ENCODE measurements at regions not wholly inside any gene's neighbourhood (a gene's known extent, or its start where the extent isn't known, plus 50 kb on each side); places are given as distances from the start of the nearest gene placed in this dataset.

DNA sequence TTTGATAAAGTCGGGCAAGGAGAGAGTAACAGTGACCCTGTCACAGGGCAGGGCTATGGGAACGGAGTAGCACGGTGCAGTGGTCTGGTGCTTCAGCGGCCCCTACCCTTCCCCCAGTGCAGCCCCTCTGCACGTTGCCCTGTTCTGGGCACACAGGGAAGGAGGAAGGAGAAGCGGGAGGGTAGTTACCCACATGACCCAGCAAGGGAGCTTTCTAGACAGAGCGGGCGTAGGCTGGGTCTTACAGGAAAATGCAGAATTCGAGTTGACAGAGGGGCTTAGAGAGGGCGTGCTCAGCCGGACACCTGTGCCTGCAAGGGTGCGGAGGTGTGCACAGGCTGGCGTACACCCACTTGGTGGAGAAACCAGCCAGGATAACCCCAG, 341.2 kb downstream of the NPHP4 start:
- no peaks in the 10 kb centered on the region for H3K36me3 Mint-ChIP-seq (ENCODE audit: low read depth)
- H3K4me1 Mint-ChIP-seq, result peaks cover 4% of the 10 kb centered on the region
- H3K27me3 Mint-ChIP-seq, result peaks cover 27% of the 10 kb centered on the region
- no peaks in the 10 kb centered on the region for H3K9me3 Mint-ChIP-seq
- no peak overlapping the region for H3K27ac Mint-ChIP-seq
- H3K4me3 Mint-ChIP-seq, result no peak overlapping the region
- ATAC-seq (replicated peaks), result no peak

DNA sequence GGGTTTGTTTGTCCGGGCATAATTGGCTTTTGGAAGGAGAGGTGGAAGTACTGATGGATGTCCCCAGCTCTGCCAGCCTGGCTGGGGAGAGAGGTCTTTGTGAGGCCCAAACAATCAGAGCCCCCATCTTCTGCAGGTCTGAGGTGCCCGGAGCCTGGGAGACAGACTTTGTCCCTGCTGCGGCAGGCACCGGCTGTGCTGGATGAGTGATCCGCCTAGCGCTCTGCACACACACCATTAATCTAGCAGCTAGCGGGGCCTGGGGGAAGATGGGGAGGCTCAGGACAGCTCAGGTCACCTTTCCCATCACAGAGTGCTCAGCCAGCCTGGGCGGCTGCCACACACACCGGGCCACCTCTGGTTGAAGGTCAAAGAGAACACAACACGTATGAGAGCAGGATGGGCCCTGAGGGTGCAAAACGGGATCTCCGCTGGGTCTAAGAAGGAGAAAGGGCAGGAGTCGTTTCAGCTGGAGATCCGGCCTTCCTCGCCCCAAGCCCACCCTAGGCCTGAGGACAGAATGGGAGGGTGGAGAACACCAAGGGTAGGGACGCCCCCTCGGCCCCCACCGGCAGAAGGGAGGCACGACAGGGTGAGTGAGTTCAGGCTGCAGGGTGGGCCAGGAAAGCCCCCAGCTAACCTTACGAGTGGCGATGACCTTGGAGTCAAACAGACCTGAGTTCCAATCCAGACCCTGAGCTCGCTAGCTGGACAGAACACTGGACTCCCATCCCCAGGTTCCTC, 341.8 kb downstream of the NPHP4 start:
- H3K4me3 Mint-ChIP-seq, result no peak overlapping the region
- H3K27me3 Mint-ChIP-seq, result peaks cover 27% of the 10 kb centered on the region
- no peak overlapping the region for H3K27ac Mint-ChIP-seq
- peaks cover 4% of the 10 kb centered on the region for H3K4me1 Mint-ChIP-seq
- H3K9me3 Mint-ChIP-seq, result peaks cover 3% of the 10 kb centered on the region
- no peak for ATAC-seq (replicated peaks)
- no peaks in the 10 kb centered on the region for H3K36me3 Mint-ChIP-seq (ENCODE audit: low read depth)

DNA sequence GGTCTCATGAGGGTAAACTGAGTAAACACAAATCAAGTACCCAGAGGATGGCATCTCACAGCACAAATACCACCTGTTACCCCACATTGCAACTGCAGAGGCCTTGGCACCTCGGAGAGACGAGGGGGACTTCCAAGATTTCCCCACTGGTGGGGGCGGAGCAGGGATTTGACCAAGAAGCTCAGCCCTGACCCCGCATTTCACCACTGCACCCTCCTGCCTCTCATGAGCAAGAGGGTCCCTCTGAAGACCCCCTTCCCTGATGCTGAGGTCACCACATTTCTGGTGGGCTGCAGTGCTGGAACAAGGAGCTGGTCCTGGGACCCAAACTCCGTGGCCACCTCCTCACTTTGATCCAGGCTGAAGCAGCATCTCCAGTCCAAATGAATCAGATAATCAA, 342.4 kb downstream of the NPHP4 start:
- peaks cover 4% of the 10 kb centered on the region for H3K9me3 Mint-ChIP-seq
- H3K36me3 Mint-ChIP-seq (ENCODE audit: low read depth), result no peaks in the 10 kb centered on the region
- no peak overlapping the region for H3K27ac Mint-ChIP-seq
- H3K4me1 Mint-ChIP-seq, result peaks cover 4% of the 10 kb centered on the region
- peaks cover 27% of the 10 kb centered on the region for H3K27me3 Mint-ChIP-seq
- ATAC-seq (replicated peaks), result no peak
- no peak overlapping the region for H3K4me3 Mint-ChIP-seq

DNA sequence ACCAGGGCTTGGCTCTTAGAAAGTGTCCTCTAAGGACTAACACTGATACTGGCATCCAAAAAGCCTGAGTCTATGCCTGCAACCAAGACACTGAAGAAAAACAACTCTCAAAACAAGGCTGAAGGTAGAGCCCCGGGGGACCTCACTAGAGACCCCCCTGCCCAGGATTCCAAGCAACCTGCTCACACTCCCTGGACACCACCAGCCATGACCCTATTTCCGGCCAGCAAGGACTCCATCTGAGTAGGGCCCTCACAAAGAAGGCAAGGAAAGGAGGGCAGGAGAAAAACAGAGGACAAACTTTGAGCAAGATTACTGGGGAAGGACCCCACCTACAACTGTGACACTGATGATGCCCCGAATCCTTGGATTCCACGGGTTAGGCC, 343.1 kb downstream of the NPHP4 start:
- Mint-ChIP-seq H3K4me3 (no peak overlapping the region), H3K9me3 (peaks cover 4% of the 10 kb centered on the region), H3K27me3 (peaks cover 27% of the 10 kb centered on the region), H3K27ac (no peak overlapping the region), H3K4me1 (peaks cover 4% of the 10 kb centered on the region), H3K36me3 (ENCODE audit: low read depth) (no peaks in the 10 kb centered on the region)
- no peak for ATAC-seq (replicated peaks)

DNA sequence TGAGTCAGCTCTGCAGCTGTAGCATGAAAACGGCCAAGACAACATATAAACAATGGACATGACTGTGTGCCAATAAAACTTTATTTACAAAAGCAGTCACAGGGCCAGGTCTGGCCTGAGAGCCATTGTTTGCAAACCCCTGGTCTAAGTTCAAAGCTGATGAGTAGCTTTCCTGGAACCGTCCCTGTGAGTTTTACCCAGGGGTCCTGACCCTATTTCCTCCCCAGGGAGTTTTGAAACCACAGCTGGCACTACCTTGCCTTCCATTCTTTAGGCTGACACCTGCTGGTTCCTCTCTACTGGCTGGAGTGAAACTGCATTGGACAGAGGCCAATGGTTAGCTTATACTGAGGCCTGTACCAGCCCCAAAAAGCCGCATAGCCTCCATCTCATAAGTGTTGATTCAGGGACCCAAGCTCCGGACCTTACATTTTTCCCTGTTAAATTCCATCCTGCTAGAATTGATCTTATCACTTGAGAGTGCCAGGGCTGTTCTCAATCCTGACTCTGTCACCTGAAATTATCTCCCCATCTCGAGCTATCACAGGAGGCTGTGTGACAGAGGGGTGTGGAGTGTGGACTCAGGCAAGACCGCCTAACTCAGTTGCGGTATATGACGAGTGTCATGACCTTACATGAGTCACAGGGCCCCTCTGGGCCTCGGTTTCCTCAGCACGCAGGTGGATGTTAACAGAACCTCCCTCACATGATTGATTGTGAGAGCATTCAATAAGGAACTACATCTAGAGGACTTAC, 343.6 kb downstream of the NPHP4 start:
- Mint-ChIP-seq H3K27me3 (peaks cover 27% of the 10 kb centered on the region), H3K36me3 (ENCODE audit: low read depth) (no peaks in the 10 kb centered on the region), H3K27ac (no peak overlapping the region), H3K9me3 (peaks cover 4% of the 10 kb centered on the region), H3K4me3 (no peak overlapping the region), H3K4me1 (peaks cover 4% of the 10 kb centered on the region)
- ATAC-seq (replicated peaks), result no peak

DNA sequence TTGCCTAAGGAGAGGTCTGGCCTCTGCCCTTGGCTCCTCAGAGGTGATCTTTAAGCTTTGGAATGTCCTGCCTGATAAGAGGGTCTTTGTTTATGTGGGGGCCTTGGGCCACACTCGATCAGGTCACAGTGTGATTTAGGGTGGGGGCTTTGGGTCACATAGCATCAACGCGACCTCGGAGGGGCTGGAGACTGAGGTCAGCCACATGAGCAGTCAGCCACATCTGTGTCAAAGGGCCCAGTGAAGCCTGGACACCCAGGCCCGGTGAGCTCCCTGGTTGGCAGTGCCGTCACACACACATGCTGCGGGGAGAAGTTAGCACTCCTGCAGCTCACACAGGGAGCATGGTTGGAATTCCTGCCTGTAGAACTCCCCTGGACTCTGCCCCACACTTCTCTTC, 345.0 kb downstream of the NPHP4 start:
- no peak for ATAC-seq (replicated peaks)
- no peak overlapping the region for H3K27ac Mint-ChIP-seq
- H3K36me3 Mint-ChIP-seq (ENCODE audit: low read depth), result no peaks in the 10 kb centered on the region
- no peak overlapping the region for H3K4me3 Mint-ChIP-seq
- peaks cover 4% of the 10 kb centered on the region for H3K9me3 Mint-ChIP-seq
- no peaks in the 10 kb centered on the region for H3K4me1 Mint-ChIP-seq
- H3K27me3 Mint-ChIP-seq, result peaks cover 22% of the 10 kb centered on the region

DNA sequence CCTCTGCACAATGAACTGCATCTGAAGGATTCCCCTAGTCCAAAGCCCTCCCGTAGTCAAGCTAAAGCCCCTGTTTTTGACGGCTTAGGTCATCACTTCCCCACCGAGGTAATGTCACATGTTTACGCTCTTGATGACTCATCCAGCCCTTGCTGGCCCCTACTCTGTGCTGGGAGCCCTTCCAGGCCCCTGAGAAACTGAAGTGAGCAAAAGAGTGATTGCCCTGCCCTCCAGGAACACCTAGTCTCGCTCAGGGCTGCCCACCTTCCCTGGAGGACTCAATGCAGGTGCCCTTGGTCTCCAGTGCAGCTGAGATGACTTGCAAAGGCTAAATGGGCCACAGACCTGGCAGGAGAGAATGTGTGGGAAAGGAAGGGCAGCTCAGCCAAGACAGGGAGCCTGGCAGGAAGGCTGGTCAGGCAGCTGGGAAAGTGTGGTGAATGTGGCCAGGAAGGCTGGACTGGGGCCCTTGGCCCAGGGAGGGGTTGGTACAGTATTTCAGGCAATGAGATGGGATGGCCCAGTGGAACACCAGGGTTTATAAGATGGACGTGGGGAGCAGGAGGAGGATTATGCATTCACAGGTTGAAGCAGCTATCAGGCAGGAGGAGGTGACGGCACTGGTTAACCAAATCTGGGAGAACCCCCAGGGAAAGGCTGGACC, 345.6 kb downstream of the NPHP4 start:
- Mint-ChIP-seq H3K27ac (no peak overlapping the region), H3K4me1 (no peaks in the 10 kb centered on the region), H3K9me3 (peaks cover 4% of the 10 kb centered on the region), H3K27me3 (peaks cover 19% of the 10 kb centered on the region), H3K36me3 (ENCODE audit: low read depth) (no peaks in the 10 kb centered on the region), H3K4me3 (no peak overlapping the region)
- ATAC-seq (replicated peaks), result no peak

DNA sequence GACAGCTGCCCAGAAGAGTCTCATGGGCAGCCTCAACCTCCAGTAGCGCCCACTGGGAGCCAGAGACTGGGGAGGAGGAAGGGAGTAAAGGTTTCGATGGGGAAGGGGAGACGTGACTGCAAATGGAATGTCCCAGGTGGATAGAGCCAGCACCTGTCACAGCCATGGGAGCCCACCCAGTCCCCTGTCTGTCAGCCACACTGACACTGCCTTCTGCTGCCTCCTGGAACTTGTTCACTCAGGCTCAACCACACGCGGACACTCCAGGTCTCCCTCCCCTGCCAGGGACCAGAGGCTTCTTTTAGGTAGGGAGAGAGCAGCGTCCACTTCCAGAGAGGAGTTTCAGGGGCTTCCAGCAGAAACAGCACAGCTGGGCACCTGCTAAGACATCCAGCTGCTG, 346.3 kb downstream of the NPHP4 start:
- Mint-ChIP-seq H3K36me3 (ENCODE audit: low read depth) (no peaks in the 10 kb centered on the region), H3K4me3 (no peak overlapping the region), H3K9me3 (peaks cover 4% of the 10 kb centered on the region), H3K27me3 (peaks cover 24% of the 10 kb centered on the region), H3K27ac (no peak overlapping the region), H3K4me1 (no peaks in the 10 kb centered on the region)
- ATAC-seq (replicated peaks), result no peak

DNA sequence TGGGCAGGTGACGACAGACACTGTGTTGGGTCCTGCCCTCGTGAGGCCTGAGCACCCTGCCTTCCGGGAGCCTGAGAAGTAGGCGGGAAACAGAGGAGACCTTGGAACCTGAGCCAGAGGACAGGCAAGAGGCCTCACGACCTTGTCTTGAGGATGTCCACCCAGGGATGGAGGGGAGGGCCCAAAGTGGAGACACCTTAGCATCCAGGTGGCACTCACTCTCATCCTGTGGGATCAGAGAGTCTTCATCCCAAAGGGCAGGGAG, 347.2 kb downstream of the NPHP4 start:
- Mint-ChIP-seq H3K36me3 (ENCODE audit: low read depth) (no peaks in the 10 kb centered on the region), H3K4me1 (no peaks in the 10 kb centered on the region), H3K4me3 (no peak overlapping the region), H3K27ac (no peak overlapping the region), H3K9me3 (peaks cover 4% of the 10 kb centered on the region), H3K27me3 (peaks cover 20% of the 10 kb centered on the region)
- ATAC-seq (replicated peaks), result no peak

DNA sequence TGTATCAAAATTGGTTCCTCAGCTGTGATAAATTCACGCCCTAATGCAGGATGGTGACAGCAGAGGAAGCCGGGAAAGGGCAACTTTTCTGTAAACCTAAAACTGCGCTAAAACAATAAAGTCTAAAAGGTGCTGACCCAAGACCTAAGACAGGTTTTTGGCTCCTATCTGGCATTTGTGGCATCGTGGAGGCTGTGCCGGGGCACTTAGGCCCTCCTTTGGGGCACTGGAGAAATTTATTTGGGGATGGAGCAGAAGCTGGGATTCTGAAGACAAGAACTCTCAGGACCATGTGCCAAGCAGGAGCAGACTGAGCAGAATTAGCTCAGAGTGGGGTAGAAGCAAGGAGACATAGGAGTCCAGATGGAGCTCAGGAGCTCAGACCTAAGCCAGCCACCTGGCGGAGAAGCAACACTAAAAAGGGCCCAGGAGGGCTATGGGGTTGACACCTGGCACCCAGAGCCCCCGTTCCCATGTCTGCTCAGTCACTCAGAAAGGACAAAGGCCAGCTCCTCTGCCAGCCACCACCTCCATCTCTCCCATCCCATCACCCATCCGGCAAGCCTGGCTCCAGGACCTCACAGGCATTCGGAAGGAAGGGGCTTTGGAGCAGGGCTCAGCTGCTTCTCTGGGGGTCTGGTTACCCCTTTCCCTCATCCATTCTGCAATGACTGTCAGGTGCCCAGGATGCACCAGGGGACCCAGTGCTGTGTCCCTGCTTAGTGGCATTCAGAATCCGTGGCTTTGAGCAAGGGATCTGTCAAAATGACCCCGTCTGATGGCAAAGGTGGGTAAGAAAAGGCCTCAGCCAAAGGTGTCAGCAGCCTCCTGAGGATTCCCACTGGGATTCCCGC, 347.7 kb downstream of the NPHP4 start:
- ATAC-seq (replicated peaks), result no peak
- Mint-ChIP-seq H3K9me3 (peaks cover 4% of the 10 kb centered on the region), H3K36me3 (ENCODE audit: low read depth) (no peaks in the 10 kb centered on the region), H3K27me3 (peaks cover 17% of the 10 kb centered on the region), H3K27ac (no peak overlapping the region), H3K4me1 (no peaks in the 10 kb centered on the region), H3K4me3 (no peak overlapping the region)

DNA sequence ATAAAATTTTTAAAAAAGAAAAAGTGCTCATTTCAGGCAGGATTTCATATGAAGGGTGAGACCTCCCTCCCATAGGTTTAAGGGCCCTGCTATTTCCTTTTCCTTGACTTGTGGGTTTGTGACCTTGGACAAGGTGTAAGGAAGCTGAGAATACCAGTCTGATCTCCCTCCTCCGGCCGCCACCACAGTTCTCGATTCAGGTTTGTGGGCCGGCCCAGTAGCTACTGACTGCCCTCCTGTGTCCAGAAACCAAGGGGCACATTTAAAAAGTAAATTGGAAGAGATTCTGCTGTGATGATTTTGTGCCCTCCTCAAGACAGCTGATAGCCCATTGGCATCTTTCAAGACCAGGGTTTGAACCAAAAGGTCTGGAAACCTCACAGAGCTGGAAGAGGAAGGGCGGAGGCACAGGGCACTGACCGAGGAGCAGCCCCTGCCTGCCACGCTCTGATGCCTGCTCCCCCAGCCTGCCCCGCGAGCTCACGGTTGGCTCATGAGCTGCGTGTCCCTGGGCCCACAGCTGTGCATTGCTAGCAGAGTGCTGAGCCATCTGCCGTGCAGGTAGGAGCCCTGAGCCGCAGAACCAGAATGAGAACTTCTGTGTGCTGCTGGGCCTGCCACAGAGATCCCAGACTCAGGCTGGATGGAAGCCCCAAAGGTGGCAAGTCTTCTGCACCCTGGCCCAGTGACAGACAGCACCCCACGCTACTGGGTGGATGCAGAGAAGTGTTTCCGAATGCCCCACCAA, 348.7 kb downstream of the NPHP4 start:
- Mint-ChIP-seq H3K27ac (no peak overlapping the region), H3K4me3 (no peak overlapping the region), H3K36me3 (ENCODE audit: low read depth) (no peaks in the 10 kb centered on the region), H3K27me3 (peaks cover 17% of the 10 kb centered on the region), H3K9me3 (peaks cover 4% of the 10 kb centered on the region), H3K4me1 (no peaks in the 10 kb centered on the region)
- no peak for ATAC-seq (replicated peaks)

DNA sequence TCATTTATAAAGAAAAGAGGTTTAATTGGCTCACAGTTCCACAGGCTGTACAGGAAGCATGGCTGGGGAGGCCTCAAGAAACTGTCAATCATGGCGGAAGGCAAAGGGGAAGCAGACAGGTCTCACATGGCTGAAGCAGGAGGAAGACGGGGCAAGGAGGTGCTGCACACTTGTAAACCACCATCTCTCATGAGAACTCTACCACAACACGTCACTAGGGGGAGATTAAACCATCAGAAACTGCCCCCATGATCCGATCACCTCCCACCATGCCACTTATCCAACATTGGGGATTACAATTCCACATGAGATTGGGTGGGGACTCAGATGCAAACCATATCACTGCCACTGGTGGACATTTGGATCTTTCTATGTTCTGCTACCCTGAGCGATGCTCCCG, 351.4 kb downstream of the NPHP4 start:
- Mint-ChIP-seq H3K27ac (no peak overlapping the region), H3K9me3 (peaks cover 4% of the 10 kb centered on the region), H3K4me3 (no peak overlapping the region), H3K36me3 (ENCODE audit: low read depth) (no peaks in the 10 kb centered on the region), H3K4me1 (no peaks in the 10 kb centered on the region), H3K27me3 (peaks cover 21% of the 10 kb centered on the region)
- no peak for ATAC-seq (replicated peaks)

DNA sequence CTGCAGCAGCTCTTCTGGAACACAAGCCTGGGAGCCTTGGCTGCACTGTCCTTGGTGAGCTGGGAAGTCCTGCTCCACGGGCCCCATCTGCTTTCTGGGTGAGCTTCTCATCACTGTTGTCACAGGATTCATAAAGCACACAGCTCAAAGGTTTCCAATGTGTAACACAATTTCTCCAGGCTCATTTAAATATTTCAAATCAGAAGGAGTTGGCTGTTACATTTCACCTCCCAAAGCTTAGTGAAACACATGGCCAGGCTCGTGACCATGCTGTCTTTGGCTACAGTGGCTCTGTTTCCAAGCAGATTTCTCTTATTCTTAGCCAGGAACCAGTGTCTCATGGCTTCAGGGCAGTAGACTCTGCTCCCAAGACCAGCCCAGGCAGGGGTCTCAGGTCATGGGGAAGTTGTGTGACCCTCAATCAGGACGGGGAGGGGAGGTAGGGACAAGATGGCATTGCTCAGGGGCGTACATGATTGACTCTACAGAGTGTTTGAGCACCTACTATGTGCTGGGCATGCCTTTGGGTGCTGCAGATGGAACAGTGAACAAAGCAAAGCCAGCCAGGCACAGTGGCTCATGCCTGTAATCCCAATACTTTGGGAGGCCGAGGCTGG, 353.0 kb downstream of the NPHP4 start:
- H3K4me1 Mint-ChIP-seq, result no peaks in the 10 kb centered on the region
- no peaks in the 10 kb centered on the region for H3K9me3 Mint-ChIP-seq
- no peaks in the 10 kb centered on the region for H3K36me3 Mint-ChIP-seq (ENCODE audit: low read depth)
- no peak overlapping the region for H3K27ac Mint-ChIP-seq
- ATAC-seq (replicated peaks), result no peak
- no peak overlapping the region for H3K4me3 Mint-ChIP-seq
- H3K27me3 Mint-ChIP-seq, result peaks cover 21% of the 10 kb centered on the region

DNA sequence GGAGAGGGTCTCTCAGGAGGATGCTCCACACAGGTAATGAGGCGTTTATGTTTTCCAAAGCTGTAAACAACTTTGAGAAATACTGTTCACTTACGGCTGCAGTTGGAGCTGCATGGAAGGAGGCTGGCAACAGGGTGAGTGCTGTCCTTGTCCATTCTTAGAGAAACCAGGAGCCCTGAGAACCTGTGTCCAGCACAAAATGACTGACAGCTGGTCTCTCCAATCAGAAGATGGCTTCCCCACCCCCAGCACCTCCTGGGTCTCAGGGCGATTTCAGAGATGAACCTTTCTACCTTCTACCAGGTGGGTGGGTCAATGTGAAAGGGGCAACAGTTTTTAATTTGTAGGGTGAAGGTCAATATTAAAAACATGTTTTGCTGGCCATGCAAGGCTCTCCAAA, 353.6 kb downstream of the NPHP4 start:
- no peak for ATAC-seq (replicated peaks)

More for the DNA sequence above, 353.6 kb downstream of the NPHP4 start:
- Mint-ChIP-seq H3K4me1 (no peaks in the 10 kb centered on the region), H3K9me3 (no peaks in the 10 kb centered on the region), H3K27me3 (peaks cover 21% of the 10 kb centered on the region), H3K27ac (no peak overlapping the region), H3K4me3 (no peak overlapping the region), H3K36me3 (ENCODE audit: low read depth) (no peaks in the 10 kb centered on the region)
